ENCODE measurements at regions not wholly inside any gene's neighbourhood (a gene's known extent, or its start where the extent isn't known, plus 50 kb on each side); places are given as distances from the start of the nearest gene placed in this dataset.

GRCh38 chr10:4688168-4688567 lies 137.8 kb upstream of the AKR1E2 start:
- Histone ChIP-seq H3K4me3 (no peak overlapping the region), H3K4me1 (no peaks in the 10 kb centered on the region), H3K27ac (no peak overlapping the region), H3K27me3 (replicated peaks in 1 of 7) (no peaks in the 10 kb centered on the region), H3K36me3 (no peaks in the 10 kb centered on the region), H3K9me3 (no peaks in the 10 kb centered on the region)
- DNase-seq: no peak
- no peak for TF ChIP-seq POLR2A (IDR thresholded peaks at IDR 0.05)
- no peak for TF ChIP-seq POLR2AphosphoS5 (IDR thresholded peaks at IDR 0.05)
- TF ChIP-seq CTCF (IDR thresholded peaks at IDR 0.05 in 8 of 11, conservative IDR thresholded peaks at IDR 0.05 in 3 of 11): no peak
- 74 to 89% (median 80%) methylated on average over 3 of the region's 3 CpGs for WGBS, 5 donors
- intact Hi-C loops (cut with DNase I; ENCODE audit: low total_unique reads): no loop called here

- H3K4me3 ChIP-seq: no peak overlapping the region
- intact Hi-C loops (cut with DNase I; ENCODE audit: low total_unique reads): no loop called here
- H3K36me3 ChIP-seq: no peaks in the 10 kb centered on the region
- H3K27me3 ChIP-seq (replicated peaks in 1 of 7): no peaks in the 10 kb centered on the region
- 77 to 83% (median 81%) methylated on average over 3 of the region's 3 CpGs for WGBS, 5 donors
- no peak overlapping the region for H3K27ac ChIP-seq
- H3K4me1 ChIP-seq: no peaks in the 10 kb centered on the region
- DNase-seq: no peak
- TF ChIP-seq POLR2AphosphoS5 (IDR thresholded peaks at IDR 0.05) (no peak), CTCF (IDR thresholded peaks at IDR 0.05 in 8 of 11, conservative IDR thresholded peaks at IDR 0.05 in 3 of 11) (no peak), POLR2A (IDR thresholded peaks at IDR 0.05) (no peak)
- no peaks in the 10 kb centered on the region for H3K9me3 ChIP-seq
Observed at GRCh38 chr10:4687397-4687796, 138.6 kb upstream of the AKR1E2 start.

- Histone ChIP-seq H3K4me3 (no peak overlapping the region), H3K36me3 (no peaks in the 10 kb centered on the region), H3K27ac (no peak overlapping the region), H3K4me1 (no peaks in the 10 kb centered on the region), H3K9me3 (no peaks in the 10 kb centered on the region), H3K27me3 (replicated peaks in 1 of 7) (no peaks in the 10 kb centered on the region)
- WGBS, 5 donors: 74 to 81% (median 76%) methylated on average over 4 of the region's 4 CpGs
- TF ChIP-seq POLR2AphosphoS5 (IDR thresholded peaks at IDR 0.05): no peak
- TF ChIP-seq CTCF (IDR thresholded peaks at IDR 0.05 in 8 of 11, conservative IDR thresholded peaks at IDR 0.05 in 3 of 11): no peak
- no peak for TF ChIP-seq POLR2A (IDR thresholded peaks at IDR 0.05)
- intact Hi-C loops (cut with DNase I; ENCODE audit: low total_unique reads): no loop called here
- no peak for DNase-seq
Observed at GRCh38 chr10:4686644-4686996, 139.4 kb upstream of the AKR1E2 start.

- intact Hi-C loops (cut with DNase I; ENCODE audit: low total_unique reads): no loop called here
- TF ChIP-seq POLR2A (IDR thresholded peaks at IDR 0.05): no peak
- TF ChIP-seq POLR2AphosphoS5 (IDR thresholded peaks at IDR 0.05): no peak
- TF ChIP-seq CTCF (IDR thresholded peaks at IDR 0.05 in 8 of 11, conservative IDR thresholded peaks at IDR 0.05 in 3 of 11): no peak
- no peak overlapping the region for H3K27ac ChIP-seq
Observed at GRCh38 chr10:4685904-4686643, 139.9 kb upstream of the AKR1E2 start.

More at GRCh38 chr10:4685904-4686643, 139.9 kb upstream of the AKR1E2 start:
- no peak for DNase-seq
- Histone ChIP-seq H3K9me3 (no peaks in the 10 kb centered on the region), H3K4me1 (no peaks in the 10 kb centered on the region), H3K4me3 (no peak overlapping the region), H3K36me3 (no peaks in the 10 kb centered on the region), H3K27me3 (replicated peaks in 1 of 7) (no peaks in the 10 kb centered on the region)
- 83 to 89% (median 85%) methylated on average over 5 of the region's 5 CpGs for WGBS, 5 donors
